ENCODE measurements at regions not wholly inside any gene's neighbourhood (a gene's known extent, or its start where the extent isn't known, plus 50 kb on each side); places are given as distances from the start of the nearest gene placed in this dataset.

GRCh38 chr9:17064558-17064957 lies 70.3 kb upstream of the CNTLN start:
- TF ChIP-seq TEAD4 (IDR thresholded peaks at IDR 0.05): no peak
- no peak for TF ChIP-seq TAF1 (IDR thresholded peaks at IDR 0.05; ENCODE audit: low read depth)
- no peak for TF ChIP-seq EGR1 (IDR thresholded peaks at IDR 0.05)
- TF ChIP-seq NFIC (IDR thresholded peaks at IDR 0.05): no peak
- TF ChIP-seq TCF12 (IDR thresholded peaks at IDR 0.05; ENCODE audit: low read depth): no peak
- TF ChIP-seq EP300 (IDR thresholded peaks at IDR 0.05; ENCODE audit: borderline replicate concordance): no peak
- no peak for TF ChIP-seq ZBTB7A (IDR thresholded peaks at IDR 0.05; ENCODE audit: low read depth)
- TF ChIP-seq CEBPB (IDR thresholded peaks at IDR 0.05): no peak
- TF ChIP-seq REST (IDR thresholded peaks at IDR 0.05; ENCODE audit: low read depth): no peak
- no peak for TF ChIP-seq RAD21 (IDR thresholded peaks at IDR 0.05; ENCODE audit: low read depth)
- TF ChIP-seq FOXM1 (IDR thresholded peaks at IDR 0.05; ENCODE audit: borderline replicate concordance, low read depth): no peak
- TF ChIP-seq MAX (IDR thresholded peaks at IDR 0.05): no peak
- TF ChIP-seq USF1 (IDR thresholded peaks at IDR 0.05): no peak
- TF ChIP-seq CREB1 (IDR thresholded peaks at IDR 0.05; ENCODE audit: low read depth): no peak
- TF ChIP-seq YY1 (IDR thresholded peaks at IDR 0.05; ENCODE audit: low read depth): no peak

GRCh38 chr9:17063535-17064135 lies 71.2 kb upstream of the CNTLN start:
- TF ChIP-seq EP300 (IDR thresholded peaks at IDR 0.05; ENCODE audit: borderline replicate concordance): no peak
- TF ChIP-seq USF1 (IDR thresholded peaks at IDR 0.05): no peak
- peak; percentile 85 for TF ChIP-seq RAD21 (IDR thresholded peaks at IDR 0.05; ENCODE audit: low read depth)

- no peak for TF ChIP-seq RAD21 (IDR thresholded peaks at IDR 0.05; ENCODE audit: low read depth)
- no peak for TF ChIP-seq USF1 (IDR thresholded peaks at IDR 0.05)
- TF ChIP-seq NFIC (IDR thresholded peaks at IDR 0.05): no peak
- TF ChIP-seq REST (IDR thresholded peaks at IDR 0.05; ENCODE audit: low read depth): no peak
- TF ChIP-seq TAF1 (IDR thresholded peaks at IDR 0.05; ENCODE audit: low read depth): no peak
- TF ChIP-seq TEAD4 (IDR thresholded peaks at IDR 0.05): no peak
- no peak for TF ChIP-seq FOXM1 (IDR thresholded peaks at IDR 0.05; ENCODE audit: borderline replicate concordance, low read depth)
- no peak for TF ChIP-seq ZBTB7A (IDR thresholded peaks at IDR 0.05; ENCODE audit: low read depth)
- TF ChIP-seq EGR1 (IDR thresholded peaks at IDR 0.05): no peak
- no peak for TF ChIP-seq CEBPB (IDR thresholded peaks at IDR 0.05)
- no peak for TF ChIP-seq YY1 (IDR thresholded peaks at IDR 0.05; ENCODE audit: low read depth)
- TF ChIP-seq EP300 (IDR thresholded peaks at IDR 0.05; ENCODE audit: borderline replicate concordance): no peak
- no peak for TF ChIP-seq TCF12 (IDR thresholded peaks at IDR 0.05; ENCODE audit: low read depth)
- no peak for TF ChIP-seq MAX (IDR thresholded peaks at IDR 0.05)
- no peak for TF ChIP-seq CREB1 (IDR thresholded peaks at IDR 0.05; ENCODE audit: low read depth)
These were observed 72.3 kb upstream of the CNTLN start for GRCh38 chr9:17062497-17062896.

GRCh38 chr9:17060450-17060849 lies 74.4 kb upstream of the CNTLN start:
- no peak for TF ChIP-seq FOXM1 (IDR thresholded peaks at IDR 0.05; ENCODE audit: borderline replicate concordance, low read depth)
- no peak for TF ChIP-seq MAX (IDR thresholded peaks at IDR 0.05)
- TF ChIP-seq TAF1 (IDR thresholded peaks at IDR 0.05; ENCODE audit: low read depth): no peak
- no peak for TF ChIP-seq USF1 (IDR thresholded peaks at IDR 0.05)
- no peak for TF ChIP-seq ZBTB7A (IDR thresholded peaks at IDR 0.05; ENCODE audit: low read depth)
- TF ChIP-seq RAD21 (IDR thresholded peaks at IDR 0.05; ENCODE audit: low read depth): no peak
- no peak for TF ChIP-seq TCF12 (IDR thresholded peaks at IDR 0.05; ENCODE audit: low read depth)
- TF ChIP-seq NFIC (IDR thresholded peaks at IDR 0.05): no peak
- TF ChIP-seq REST (IDR thresholded peaks at IDR 0.05; ENCODE audit: low read depth): no peak
- no peak for TF ChIP-seq CREB1 (IDR thresholded peaks at IDR 0.05; ENCODE audit: low read depth)
- no peak for TF ChIP-seq TEAD4 (IDR thresholded peaks at IDR 0.05)
- no peak for TF ChIP-seq CEBPB (IDR thresholded peaks at IDR 0.05)
- TF ChIP-seq YY1 (IDR thresholded peaks at IDR 0.05; ENCODE audit: low read depth): no peak
- no peak for TF ChIP-seq EGR1 (IDR thresholded peaks at IDR 0.05)
- TF ChIP-seq EP300 (IDR thresholded peaks at IDR 0.05; ENCODE audit: borderline replicate concordance): no peak
